Heart right ventricle (tissue), 16 donors: ENCODE measurements at regions not wholly inside any gene's neighbourhood (a gene's known extent, or its start where the extent isn't known, plus 50 kb on each side); places are given as distances from the start of the nearest gene placed in this dataset.

ENCODE experiments used
- ATAC-seq, 8 donors: fragments of 200-7000 bp; cut with Tn5 transposase; one replicate each; pipeline ENCODE4 v1.9.1; 2020; ENCODE audit warnings: mild to moderate bottlenecking in 8 of 8, moderate library complexity in 8 of 8, moderate number of reproducible peaks in 1 of 8
- DNase-seq, 2 donors: peaks; one replicate each; pipeline ENCODE4 v3.0.0-alpha.2; 2020
- H3K27ac ChIP-seq, 10 donors: fragments of 200-600 bp; sonication (generic) in 2 of 10; one replicate each; pipeline versions ENCODE4 v1.5.0 to v1.8.0; 2020 to 2022; ENCODE audit warnings: mild to moderate bottlenecking in 3 of 10
- H3K27me3 ChIP-seq, 7 donors: fragments of 200-600 bp; one replicate each; pipeline ENCODE4 v1.8.0; 2021 to 2022; ENCODE audit warnings: mild to moderate bottlenecking in 2 of 7
- H3K36me3 ChIP-seq, 9 donors: fragments of 200-600 bp; sonication (generic) in 1 of 9; one replicate each; pipeline versions ENCODE4 v1.5.0 to v1.8.0; 2020 to 2022; ENCODE audit warnings: mild to moderate bottlenecking in 2 of 9
- H3K4me1 ChIP-seq, 9 donors: fragments of 200-600 bp; sonication (generic) in 1 of 9; one replicate each; pipeline versions ENCODE4 v1.5.0 to v1.8.0; 2020 to 2022; ENCODE audit warnings: mild to moderate bottlenecking in 4 of 9
- H3K4me3 ChIP-seq, 10 donors: fragments of 200-600 bp; sonication (generic) in 2 of 10; one replicate each; pipeline versions ENCODE4 v1.5.0 to v1.8.0; 2020 to 2022; ENCODE audit warnings: mild to moderate bottlenecking in 7 of 10, moderate library complexity in 2 of 10
- H3K9me3 ChIP-seq, 11 donors: fragments of 200-600 bp in 10 of 11; sonication (generic) in 2 of 11; one replicate each; pipeline versions ENCODE4 v1.5.0 to v1.8.0; 2013 to 2022; ENCODE audit warnings: mild to moderate bottlenecking in 2 of 11, control low read depth in 1 of 11, moderate library complexity in 1 of 11
- WGBS, 2 donors: extraction: QIAGEN DNeasy Blood & Tissue Kit; methylation state at CpG; one replicate each; pipeline ENCODE4 v1.1.7; 2013; ENCODE audit warnings: inconsistent platforms in 1 of 2; 5-methylcytosine and 5-hydroxymethylcytosine counted together
- intact Hi-C, 10 donors: fragments of 100-400 bp; cut with DNase I; formaldehyde crosslinking; loops; one replicate each; pipeline versions ENCODE4 v1.11.1 to v1.14.2; 2022
- TF ChIP-seq, protein P1 (sequence below), 9 donors: fragments of 200-600 bp; sonication (generic) in 2 of 9; IDR thresholded peaks; one replicate each; pipeline versions ENCODE4 v1.5.0 to v1.8.0; 2021 to 2022; ENCODE audit warnings: antibody characterized with exemption in 9 of 9, mild to moderate bottlenecking in 5 of 9, moderate library complexity in 1 of 9
- donor health status: Arrhythmogenic right ventricular cardiomyopathy.
- donor health status: ischemic (EF 13 %, LVEDD 7.1; RV severe dilation, severe dysfunction).
- donor health status: healthy with polysubstance abuse.
- donor health status: DM: no; HTN: yes; CAD: no.
- donor health status: DM: no; HTN: no; CAD: no.
- donor health status: ischemic (EF 25% LVEDD 6.9; RV normal size, moderate dysfunction).
- donor health status: ischemic (EF 25% LVEDD 5.7; RV mildly dilated, moderate dysfunction).
- donor health status: healthy.
- donor health status: DM: yes; HTN: yes; CAD: no.
- donor health status: Ischemic cardiomyopathy.
- donor health status: ischemic (EF 35%, LVEDD 5.7; RV mildly dilated, moderate dysfunction).
- donor health status: nonischemic (EF 11% LVEDD 7.7; RV severe dilation, severe dysfunction).
- donor health status: DM: yes; HTN: yes; CAD: no.
- donor health status: PGD.
- donor health status: ischemic (EF 29% LVEDD 5.4; RV normal size, mild dysfunction).
- donor health status: nonischemic (EF 23%, LVEDD 6.1; RV moderate dilation, normal function).

DNA sequence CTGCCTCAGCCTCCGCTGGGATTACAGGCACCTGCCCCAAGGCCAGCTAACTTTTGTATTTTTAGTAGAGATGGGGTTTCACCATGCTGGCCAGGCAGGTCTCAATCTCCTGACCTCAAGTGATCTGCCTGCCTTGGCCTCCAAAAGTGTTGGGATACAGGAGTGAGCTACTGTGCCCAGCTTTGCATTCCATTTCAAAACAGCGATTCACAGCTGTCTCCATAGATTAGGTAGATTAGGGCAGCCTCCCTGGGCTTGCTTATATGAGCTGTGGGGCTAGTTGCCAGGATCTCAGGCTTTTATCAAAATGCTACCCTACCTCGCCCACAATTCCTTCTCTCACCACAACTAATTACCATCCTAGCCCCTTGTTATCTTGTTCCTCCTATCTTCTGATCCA, 176.4 kb upstream of the ZKSCAN2 start:
- no peaks in the 10 kb centered on the region for H3K36me3 ChIP-seq
- WGBS, 2 donors = 60 to 75% methylated on average over 3 of the region's 3 CpGs
- no peak overlapping the region for H3K4me3 ChIP-seq
- no peaks in the 10 kb centered on the region for H3K9me3 ChIP-seq
- no peak for ATAC-seq
- TF ChIP-seq, protein P1, sequence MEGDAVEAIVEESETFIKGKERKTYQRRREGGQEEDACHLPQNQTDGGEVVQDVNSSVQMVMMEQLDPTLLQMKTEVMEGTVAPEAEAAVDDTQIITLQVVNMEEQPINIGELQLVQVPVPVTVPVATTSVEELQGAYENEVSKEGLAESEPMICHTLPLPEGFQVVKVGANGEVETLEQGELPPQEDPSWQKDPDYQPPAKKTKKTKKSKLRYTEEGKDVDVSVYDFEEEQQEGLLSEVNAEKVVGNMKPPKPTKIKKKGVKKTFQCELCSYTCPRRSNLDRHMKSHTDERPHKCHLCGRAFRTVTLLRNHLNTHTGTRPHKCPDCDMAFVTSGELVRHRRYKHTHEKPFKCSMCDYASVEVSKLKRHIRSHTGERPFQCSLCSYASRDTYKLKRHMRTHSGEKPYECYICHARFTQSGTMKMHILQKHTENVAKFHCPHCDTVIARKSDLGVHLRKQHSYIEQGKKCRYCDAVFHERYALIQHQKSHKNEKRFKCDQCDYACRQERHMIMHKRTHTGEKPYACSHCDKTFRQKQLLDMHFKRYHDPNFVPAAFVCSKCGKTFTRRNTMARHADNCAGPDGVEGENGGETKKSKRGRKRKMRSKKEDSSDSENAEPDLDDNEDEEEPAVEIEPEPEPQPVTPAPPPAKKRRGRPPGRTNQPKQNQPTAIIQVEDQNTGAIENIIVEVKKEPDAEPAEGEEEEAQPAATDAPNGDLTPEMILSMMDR (IDR thresholded peaks at IDR 0.05) = no peak
- intact Hi-C loops = no loop called here
- no peaks in the 10 kb centered on the region for H3K4me1 ChIP-seq
- no peak for DNase-seq
- no peak overlapping the region for H3K27ac ChIP-seq
- no peaks in the 10 kb centered on the region for H3K27me3 ChIP-seq

- no peak for ATAC-seq
- H3K27ac ChIP-seq = no peak overlapping the region
- no peaks in the 10 kb centered on the region for H3K27me3 ChIP-seq
- H3K9me3 ChIP-seq = peaks cover 0 to 2% (median 0%) of the 10 kb centered on the region in 11 donors
- intact Hi-C loops = no loop called here
- H3K4me3 ChIP-seq = no peak overlapping the region
- DNase-seq = no peak
- WGBS, 2 donors = 73 to 75% methylated on average over 4 of the region's 4 CpGs
- no peaks in the 10 kb centered on the region for H3K36me3 ChIP-seq
- no peaks in the 10 kb centered on the region for H3K4me1 ChIP-seq
- TF ChIP-seq, protein P1 (IDR thresholded peaks at IDR 0.05) = no peak
Measured at GRCh38 chr16:25433388-25433787, 175.7 kb upstream of the ZKSCAN2 start.

DNA sequence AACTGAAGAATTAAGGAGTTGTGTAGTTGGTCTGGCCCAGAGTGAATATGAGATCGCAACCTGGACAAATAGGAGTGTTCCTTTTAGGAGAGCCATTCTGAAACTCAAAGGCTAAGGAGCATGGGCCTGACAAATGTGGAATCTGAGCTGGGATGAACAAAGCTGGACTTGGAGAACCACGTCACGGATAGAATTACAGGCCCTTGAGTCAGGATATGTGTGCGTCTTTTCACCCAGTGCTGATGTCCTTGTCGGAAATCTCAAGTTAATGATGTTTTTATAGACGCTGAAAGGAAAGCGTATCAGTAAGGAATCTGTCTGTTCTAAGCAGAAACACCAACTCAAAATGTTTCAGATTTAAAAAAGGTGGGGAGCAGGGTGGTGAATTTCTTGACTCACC, 173.8 kb upstream of the ZKSCAN2 start:
- H3K27me3 ChIP-seq = no peaks in the 10 kb centered on the region
- no peaks in the 10 kb centered on the region for H3K36me3 ChIP-seq
- 83 to 84% methylated on average over 7 of the region's 7 CpGs for WGBS, 2 donors
- peaks cover 0 to 14% (median 0%) of the 10 kb centered on the region in 11 donors for H3K9me3 ChIP-seq
- DNase-seq = no peak
- no peak overlapping the region for H3K27ac ChIP-seq
- intact Hi-C loops = no loop called here
- H3K4me1 ChIP-seq = no peaks in the 10 kb centered on the region
- TF ChIP-seq, protein P1 (IDR thresholded peaks at IDR 0.05) = no peak
- H3K4me3 ChIP-seq = no peak overlapping the region
- ATAC-seq = no peak

GRCh38 chr16:25426829-25427228, 169.2 kb upstream of the ZKSCAN2 start:
- Histone ChIP-seq H3K36me3 (no peaks in the 10 kb centered on the region), H3K27ac (no peak overlapping the region), H3K27me3 (peaks cover 0 to 3% (median 0%) of the 10 kb centered on the region in 7 donors), H3K4me1 (no peaks in the 10 kb centered on the region), H3K4me3 (no peak overlapping the region), H3K9me3 (peaks cover 0 to 14% (median 0%) of the 10 kb centered on the region in 11 donors)
- 58 to 77% methylated on average over 1 of the region's 1 CpG for WGBS, 2 donors
- TF ChIP-seq, protein P1 (IDR thresholded peaks at IDR 0.05) = no peak
- intact Hi-C loops = loop anchor here in 1 of 10 donors (2.0 kb wide), 1 partner anchor 18 kb away; no protein-coding TSS in a partner anchor
- ATAC-seq (no peak), DNase-seq (no peak)
